GM18519 (cell line): ENCODE measurements at regions not wholly inside any gene's neighbourhood (a gene's known extent, or its start where the extent isn't known, plus 50 kb on each side); places are given as distances from the start of the nearest gene placed in this dataset.
"Not testable (repeated sequence)": the region's sequence is repeated elsewhere in the genome, so short reads cannot be mapped to it uniquely, and the experiment has no call there.

Source experiments
- ATAC-seq: cut with Tn5 transposase; IDR thresholded peaks from one replicate; pipeline ENCODE4 v1.9.1; 2021; ENCODE audit warnings: mild to moderate bottlenecking, moderate library complexity; ENCODE audit not compliant: unreplicated experiment, low FRiP score

DNA sequence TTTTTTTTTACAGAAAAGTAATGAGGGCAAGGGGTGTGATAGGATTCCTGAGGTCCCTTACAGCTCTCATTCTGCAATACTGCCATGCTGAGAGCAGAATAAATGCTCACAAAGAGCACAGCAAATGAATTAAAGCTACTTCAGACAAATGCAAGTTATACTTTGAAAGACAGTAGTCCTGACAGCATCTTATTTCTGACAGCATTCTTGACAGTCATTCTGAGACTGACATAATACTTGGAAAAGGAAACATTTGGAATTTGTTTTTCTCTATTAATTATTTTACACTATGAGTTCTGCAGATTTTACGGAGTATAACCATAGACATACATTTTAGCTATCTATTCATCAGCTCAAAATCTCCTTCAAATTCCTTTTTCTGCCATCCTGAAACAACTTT lies 935.2 kb upstream of the FAM98A start:
- no peak for ATAC-seq

DNA sequence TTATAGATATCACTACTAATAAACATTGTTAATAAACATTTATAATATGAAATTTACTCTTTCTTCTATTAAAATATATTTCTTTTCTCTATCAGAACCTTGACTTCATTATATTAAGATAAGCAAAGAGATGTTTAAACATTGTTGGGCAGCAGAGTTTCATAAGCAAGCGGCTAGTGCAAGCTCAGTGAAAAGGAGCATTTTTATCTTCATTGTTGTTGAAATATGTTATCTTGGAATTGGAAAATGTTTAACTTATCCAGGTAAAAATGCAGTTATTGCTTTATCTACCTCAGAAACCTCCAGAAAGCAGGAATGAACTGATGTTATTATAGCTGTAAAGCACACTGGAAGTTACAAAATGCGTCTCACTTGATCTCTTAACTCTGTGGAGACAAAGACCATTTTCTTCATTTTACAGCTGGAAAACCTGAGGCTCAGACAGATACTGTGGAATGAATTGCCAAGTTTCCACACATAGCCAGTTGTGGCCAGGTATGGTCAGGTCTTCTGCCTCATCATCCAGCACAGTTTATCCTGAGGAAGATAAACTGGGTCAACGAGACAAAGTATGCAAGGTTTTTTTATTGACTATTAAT lies 934.6 kb upstream of the FAM98A start:
- ATAC-seq = no peak

- no peak for ATAC-seq
These were observed 930.9 kb upstream of the FAM98A start for GRCh38 chr2:34529965-34530364.

DNA sequence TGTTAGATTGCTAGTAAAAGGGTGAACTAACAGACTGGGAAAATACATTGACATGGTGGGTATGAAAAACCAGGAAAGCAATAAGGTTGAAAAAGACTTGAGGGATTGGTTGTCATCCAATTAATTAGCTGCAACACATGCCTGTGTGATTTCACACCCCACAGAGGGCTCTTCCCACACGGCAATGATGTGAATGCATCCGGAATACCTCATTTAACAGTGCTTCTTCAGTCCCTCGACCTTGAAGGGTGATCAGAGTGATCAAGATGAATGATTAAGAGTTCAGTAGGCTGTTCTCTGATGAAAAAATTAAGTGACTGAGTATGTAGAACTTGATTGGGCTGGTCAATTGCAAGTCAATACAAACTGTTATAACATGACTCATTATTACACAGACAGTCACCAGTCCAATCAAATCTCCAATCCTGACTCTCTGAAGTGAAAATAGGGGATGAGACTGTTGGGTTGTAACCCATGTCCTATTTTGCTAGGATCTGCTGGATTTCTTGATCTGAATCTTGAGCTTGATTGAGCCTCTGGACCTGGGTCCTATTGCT lies 924.9 kb upstream of the FAM98A start:
- ATAC-seq = no peak

GRCh38 chr2:34519659-34520058 lies 920.6 kb upstream of the FAM98A start:
- no peak for ATAC-seq

DNA sequence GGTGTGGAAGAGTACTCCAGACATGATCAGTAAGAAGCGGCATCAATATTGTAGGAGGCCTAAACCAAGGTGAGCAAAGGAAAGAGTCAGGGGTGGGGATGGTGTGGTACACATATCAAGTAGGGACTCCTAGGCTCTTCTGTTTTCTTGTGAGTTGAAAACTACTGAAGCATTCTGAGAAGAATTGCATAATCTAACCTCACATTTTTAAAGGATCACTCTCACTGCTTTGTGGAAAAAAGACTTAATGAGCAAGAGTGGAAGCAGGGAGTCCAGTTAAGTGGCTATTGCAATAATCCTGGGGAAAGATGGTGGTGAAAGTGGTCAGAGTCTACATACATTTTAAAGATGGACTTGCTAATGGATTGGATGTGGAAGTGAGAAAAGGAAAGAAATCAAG lies 899.5 kb upstream of the FAM98A start:
- no peak for ATAC-seq

- not testable (repeated sequence) for ATAC-seq
These were observed 895.1 kb upstream of the FAM98A start for GRCh38 chr2:34494192-34494591.

GRCh38 chr2:34492561-34493455 lies 893.7 kb upstream of the FAM98A start:
- no peak for ATAC-seq

DNA sequence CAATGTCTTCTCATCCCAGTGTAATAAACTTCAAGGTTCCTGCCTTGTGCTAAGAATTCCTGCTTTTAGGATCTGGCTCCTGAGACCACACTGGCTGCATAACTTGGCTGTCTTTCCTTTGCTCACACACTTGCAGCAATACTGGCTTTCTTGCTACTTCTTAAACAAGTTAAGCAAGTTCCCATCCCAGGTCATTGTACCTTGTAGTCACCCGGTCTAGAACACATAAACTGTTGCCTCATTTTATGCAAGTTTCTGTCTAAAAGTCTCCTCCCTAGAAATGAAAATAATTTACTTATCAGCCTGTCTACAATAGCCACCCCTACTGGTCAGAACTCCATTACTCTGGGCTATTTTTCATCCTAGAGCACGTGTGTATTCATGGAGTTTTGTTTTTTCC lies 887.9 kb upstream of the FAM98A start:
- ATAC-seq = no peak

GRCh38 chr2:34481542-34481941 lies 882.4 kb upstream of the FAM98A start:
- no peak for ATAC-seq

- ATAC-seq = no peak
These were observed 881.3 kb upstream of the FAM98A start for GRCh38 chr2:34480366-34480765.

GRCh38 chr2:34475156-34475555 lies 876.1 kb upstream of the FAM98A start:
- ATAC-seq = no peak

- no peak for ATAC-seq
These were observed 875.5 kb upstream of the FAM98A start for GRCh38 chr2:34474646-34475045.

DNA sequence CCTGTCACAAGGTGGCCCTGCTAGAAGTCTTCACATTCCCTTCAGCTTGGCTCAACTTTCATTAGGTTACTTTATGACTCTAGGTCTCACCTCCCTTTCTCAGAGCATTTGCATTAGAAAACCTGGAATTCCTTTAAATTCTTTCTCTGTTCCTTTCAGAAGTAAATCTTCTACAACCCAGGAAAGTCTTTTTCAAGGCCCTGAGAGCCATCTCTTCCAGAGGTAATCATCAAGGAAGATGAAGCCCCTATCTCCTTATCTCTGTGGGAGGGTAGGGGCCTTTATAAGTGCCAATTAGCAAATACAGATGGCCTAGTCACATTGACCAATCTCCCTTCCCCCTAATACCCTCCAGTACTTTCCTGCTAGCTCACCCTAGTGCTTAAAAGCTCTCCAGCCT lies 848.0 kb upstream of the FAM98A start:
- ATAC-seq = no peak

DNA sequence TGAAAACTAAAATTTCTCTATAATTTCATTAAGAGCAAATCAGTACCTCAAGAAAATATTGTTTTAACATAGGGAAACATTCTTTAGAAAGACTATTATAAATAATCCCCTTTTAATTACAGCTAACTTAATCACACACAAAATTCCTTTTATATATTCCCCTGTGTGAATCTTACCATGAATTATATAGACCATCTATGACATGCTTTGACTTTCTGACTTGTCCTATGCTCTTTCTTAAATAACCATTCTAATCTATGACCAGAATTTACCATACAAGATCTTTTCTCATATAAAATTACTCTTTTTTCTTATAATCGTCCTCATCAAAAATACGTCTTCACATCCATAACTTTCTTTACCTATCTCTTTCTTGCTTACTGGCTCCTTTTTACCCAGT lies 824.2 kb upstream of the FAM98A start:
- no peak for ATAC-seq

DNA sequence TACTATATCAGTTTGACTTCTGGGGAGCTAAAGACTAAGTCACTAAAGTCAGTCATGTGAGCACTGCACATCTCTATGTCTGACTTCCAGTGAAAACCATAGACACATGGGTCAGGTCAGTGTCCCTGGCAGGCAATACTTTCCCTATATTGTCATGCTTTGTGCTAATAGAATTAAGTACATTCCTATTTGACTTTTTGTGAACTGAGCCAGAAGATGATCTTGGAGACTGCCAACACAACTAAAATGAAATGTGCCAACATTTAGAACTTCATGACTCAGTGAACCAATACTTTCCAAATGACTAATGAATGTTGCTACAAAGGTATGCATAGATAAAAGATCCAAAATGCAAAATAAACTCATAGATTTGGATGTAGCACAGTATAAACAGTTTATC lies 820.8 kb upstream of the FAM98A start:
- no peak for ATAC-seq

GRCh38 chr2:34416856-34417255 lies 817.8 kb upstream of the FAM98A start:
- no peak for ATAC-seq

GRCh38 chr2:34414856-34415255 lies 815.8 kb upstream of the FAM98A start:
- no peak for ATAC-seq

GRCh38 chr2:34408100-34408499 lies 809.0 kb upstream of the FAM98A start:
- no peak for ATAC-seq

- no peak for ATAC-seq
These were observed 804.4 kb upstream of the FAM98A start for GRCh38 chr2:34403512-34403911.

GRCh38 chr2:34402376-34402775 lies 803.3 kb upstream of the FAM98A start:
- ATAC-seq = no peak

DNA sequence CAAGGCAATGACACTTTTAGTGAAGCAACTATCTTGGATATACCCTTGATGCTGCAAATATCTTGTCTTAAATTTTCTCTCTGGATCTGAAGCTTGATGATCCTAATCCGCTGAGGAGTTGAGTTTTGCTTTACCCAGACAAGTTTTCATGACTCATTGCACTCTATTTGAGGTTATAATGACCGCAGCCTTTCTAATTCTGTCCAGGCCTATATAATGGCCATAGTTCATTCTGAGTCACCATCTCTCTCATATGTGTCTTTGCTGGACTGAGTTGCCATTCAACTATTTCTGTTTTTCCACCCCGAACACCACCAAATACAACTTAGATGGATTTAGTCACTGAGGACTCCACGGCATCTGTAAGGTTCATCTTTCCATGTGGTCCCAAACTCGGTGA lies 802.1 kb upstream of the FAM98A start:
- no peak for ATAC-seq
